WTC11 (cell line): ENCODE measurements at regions not wholly inside any gene's neighbourhood (a gene's known extent, or its start where the extent isn't known, plus 50 kb on each side); places are given as distances from the start of the nearest gene placed in this dataset.

Source experiments
- ATAC-seq: fragments of 200-7000 bp; cut with Tn5 transposase; 2 replicates; pipeline ENCODE4 v1.10.0; 2021; ENCODE audit warnings: mild to moderate bottlenecking, moderate library complexity
- CTCF ChIA-PET: fragments of 300-600 bp; sonication (Branson Sonifier 250); formaldehyde crosslinking; loops from one replicate; lab custom pipeline; 2021; ENCODE audit warnings: antibody characterized with exemption; lab: Charles Lee
- POLR2A ChIA-PET: fragments of 350-600 bp; sonication (Branson Sonifier 250); formaldehyde crosslinking; loops from one replicate; lab custom pipeline; 2021; ENCODE audit warnings: antibody characterized with exemption; lab: Charles Lee
- DNase-seq: peaks from one replicate; pipeline ENCODE4 v3.0.0; 2021; ENCODE audit warnings: low spot score
- H3K27ac Mint-ChIP-seq: 2 replicates; pipeline ENCODE4 v1.8.0; 2021; ENCODE audit warnings: mixed read lengths
- H3K27me3 Mint-ChIP-seq: 2 replicates; pipeline ENCODE4 v1.8.0; 2021; ENCODE audit warnings: low read depth, mild to moderate bottlenecking, moderate library complexity, mixed read lengths
- H3K36me3 Mint-ChIP-seq: 2 replicates; pipeline ENCODE4 v1.8.0; 2021; ENCODE audit warnings: mixed read lengths
- H3K4me1 Mint-ChIP-seq: 2 replicates; pipeline ENCODE4 v1.8.0; 2022; ENCODE audit warnings: mixed read lengths
- H3K4me3 Mint-ChIP-seq: 2 replicates; pipeline ENCODE4 v1.8.0; 2021; ENCODE audit warnings: mild to moderate bottlenecking, moderate library complexity, mixed read lengths
- H3K9me3 Mint-ChIP-seq: 2 replicates; pipeline ENCODE4 v1.8.0; 2021; ENCODE audit warnings: mixed read lengths
- ATF6 ChIP-seq: sonication (generic); formaldehyde crosslinking; IDR thresholded peaks from 2 replicates; pipeline ENCODE4 v1.8.1; 2023; ENCODE audit warnings: mild to moderate bottlenecking, missing genetic modification reagents
- CDX4 ChIP-seq: fragments of 250-450 bp; sonication (Bioruptor Pico); IDR thresholded peaks from 2 replicates; pipeline ENCODE4 v1.9.0; 2021; ENCODE audit warnings: moderate library complexity, mild to moderate bottlenecking, inconsistent platforms, borderline replicate concordance
- E2F1 ChIP-seq: sonication (generic); formaldehyde crosslinking; IDR thresholded peaks from 2 replicates; pipeline ENCODE4 v1.8.0; 2022; ENCODE audit warnings: mild to moderate bottlenecking, missing genetic modification reagents
- ERG ChIP-seq: fragments of 250-450 bp; sonication (Bioruptor Pico); IDR thresholded peaks from 2 replicates; pipeline ENCODE4 v1.8.0; 2021; ENCODE audit warnings: mild to moderate bottlenecking
- ETV6 ChIP-seq: sonication (generic); formaldehyde crosslinking; IDR thresholded peaks from 2 replicates; pipeline ENCODE4 v1.8.1; 2022; ENCODE audit warnings: mild to moderate bottlenecking, missing genetic modification reagents
- FOXJ3 ChIP-seq: sonication (generic); formaldehyde crosslinking; IDR thresholded peaks from 2 replicates; pipeline ENCODE4 v1.9.0; 2021; ENCODE audit warnings: missing genetic modification reagents, mild to moderate bottlenecking, borderline replicate concordance
- GRHL2 ChIP-seq: fragments of 250-450 bp; sonication (Bioruptor Pico); IDR thresholded peaks from 2 replicates; pipeline ENCODE4 v1.8.0; 2022; ENCODE audit warnings: mild to moderate bottlenecking, moderate library complexity; ENCODE audit not compliant: insufficient replicate concordance, severe bottlenecking
- JAZF1 ChIP-seq: fragments of 250-450 bp; sonication (Bioruptor Pico); IDR thresholded peaks from 2 replicates; pipeline ENCODE4 v1.9.0; 2021; ENCODE audit warnings: moderate library complexity, mild to moderate bottlenecking, inconsistent platforms
- MLX ChIP-seq: sonication (generic); formaldehyde crosslinking; IDR thresholded peaks from 2 replicates; pipeline ENCODE4 v1.8.1; 2023; ENCODE audit warnings: mild to moderate bottlenecking, missing genetic modification reagents, moderate library complexity
- NR1H2 ChIP-seq: sonication (generic); formaldehyde crosslinking; IDR thresholded peaks from 2 replicates; pipeline ENCODE4 v1.9.0; 2021; ENCODE audit warnings: mild to moderate bottlenecking, moderate library complexity, missing genetic modification reagents
- SMAD4 ChIP-seq: sonication (generic); formaldehyde crosslinking; IDR thresholded peaks from 2 replicates; pipeline ENCODE4 v1.8.0; 2022; ENCODE audit warnings: mild to moderate bottlenecking, missing genetic modification reagents
- ZNF219 ChIP-seq: sonication (generic); formaldehyde crosslinking; IDR thresholded peaks from 2 replicates; pipeline ENCODE4 v1.8.0; 2023; ENCODE audit warnings: missing genetic modification reagents, mild to moderate bottlenecking, borderline replicate concordance
- ZNF317 ChIP-seq: sonication (generic); formaldehyde crosslinking; IDR thresholded peaks from 2 replicates; pipeline ENCODE4 v1.8.1; 2023; ENCODE audit warnings: low read depth, mild to moderate bottlenecking, moderate library complexity, missing genetic modification reagents, borderline replicate concordance
- ZSCAN18 ChIP-seq: fragments of 250-450 bp; sonication (Bioruptor Pico); IDR thresholded peaks from 2 replicates; pipeline ENCODE4 v2.1.2; 2022; ENCODE audit warnings: mild to moderate bottlenecking, moderate library complexity
- TF ChIP-seq, protein P1 (sequence below): sonication (generic); formaldehyde crosslinking; conservative IDR thresholded peaks from 2 replicates; pipeline ENCODE4 v1.8.1; 2022; ENCODE audit warnings: mild to moderate bottlenecking, missing genetic modification reagents
- TF ChIP-seq, protein P2 (sequence below): sonication (generic); formaldehyde crosslinking; IDR thresholded peaks from 2 replicates; pipeline ENCODE4 v1.8.1; 2023; ENCODE audit warnings: mild to moderate bottlenecking, missing genetic modification reagents, borderline replicate concordance
- TF ChIP-seq, protein P3 (sequence below): sonication (generic); formaldehyde crosslinking; IDR thresholded peaks from 2 replicates; pipeline ENCODE4 v1.8.1; 2023; ENCODE audit warnings: mild to moderate bottlenecking, moderate library complexity, missing genetic modification reagents

GRCh38 chr20:51160821-51161220 is 137.9 kb upstream of the KCNG1 start (continued):
- no peak for TF ChIP-seq ZNF317 (CRISPR knock-in tag)
- TF ChIP-seq, protein P1, sequence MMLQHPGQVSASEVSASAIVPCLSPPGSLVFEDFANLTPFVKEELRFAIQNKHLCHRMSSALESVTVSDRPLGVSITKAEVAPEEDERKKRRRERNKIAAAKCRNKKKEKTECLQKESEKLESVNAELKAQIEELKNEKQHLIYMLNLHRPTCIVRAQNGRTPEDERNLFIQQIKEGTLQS = no peak
- no peak for TF ChIP-seq ERG (CRISPR knock-in tag)
- TF ChIP-seq NR1H2 (CRISPR knock-in tag) = no peak
- no peak for TF ChIP-seq JAZF1 (CRISPR knock-in tag)
- no peak for TF ChIP-seq SMAD4 (CRISPR knock-in tag)
- TF ChIP-seq, protein P2, sequence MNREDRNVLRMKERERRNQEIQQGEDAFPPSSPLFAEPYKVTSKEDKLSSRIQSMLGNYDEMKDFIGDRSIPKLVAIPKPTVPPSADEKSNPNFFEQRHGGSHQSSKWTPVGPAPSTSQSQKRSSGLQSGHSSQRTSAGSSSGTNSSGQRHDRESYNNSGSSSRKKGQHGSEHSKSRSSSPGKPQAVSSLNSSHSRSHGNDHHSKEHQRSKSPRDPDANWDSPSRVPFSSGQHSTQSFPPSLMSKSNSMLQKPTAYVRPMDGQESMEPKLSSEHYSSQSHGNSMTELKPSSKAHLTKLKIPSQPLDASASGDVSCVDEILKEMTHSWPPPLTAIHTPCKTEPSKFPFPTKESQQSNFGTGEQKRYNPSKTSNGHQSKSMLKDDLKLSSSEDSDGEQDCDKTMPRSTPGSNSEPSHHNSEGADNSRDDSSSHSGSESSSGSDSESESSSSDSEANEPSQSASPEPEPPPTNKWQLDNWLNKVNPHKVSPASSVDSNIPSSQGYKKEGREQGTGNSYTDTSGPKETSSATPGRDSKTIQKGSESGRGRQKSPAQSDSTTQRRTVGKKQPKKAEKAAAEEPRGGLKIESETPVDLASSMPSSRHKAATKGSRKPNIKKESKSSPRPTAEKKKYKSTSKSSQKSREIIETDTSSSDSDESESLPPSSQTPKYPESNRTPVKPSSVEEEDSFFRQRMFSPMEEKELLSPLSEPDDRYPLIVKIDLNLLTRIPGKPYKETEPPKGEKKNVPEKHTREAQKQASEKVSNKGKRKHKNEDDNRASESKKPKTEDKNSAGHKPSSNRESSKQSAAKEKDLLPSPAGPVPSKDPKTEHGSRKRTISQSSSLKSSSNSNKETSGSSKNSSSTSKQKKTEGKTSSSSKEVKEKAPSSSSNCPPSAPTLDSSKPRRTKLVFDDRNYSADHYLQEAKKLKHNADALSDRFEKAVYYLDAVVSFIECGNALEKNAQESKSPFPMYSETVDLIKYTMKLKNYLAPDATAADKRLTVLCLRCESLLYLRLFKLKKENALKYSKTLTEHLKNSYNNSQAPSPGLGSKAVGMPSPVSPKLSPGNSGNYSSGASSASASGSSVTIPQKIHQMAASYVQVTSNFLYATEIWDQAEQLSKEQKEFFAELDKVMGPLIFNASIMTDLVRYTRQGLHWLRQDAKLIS = no peak
- TF ChIP-seq ZNF219 (CRISPR knock-in tag) = no peak
- no peak for TF ChIP-seq ATF6 (CRISPR knock-in tag)
- no peak for TF ChIP-seq E2F1 (CRISPR knock-in tag)
- TF ChIP-seq, protein P3, sequence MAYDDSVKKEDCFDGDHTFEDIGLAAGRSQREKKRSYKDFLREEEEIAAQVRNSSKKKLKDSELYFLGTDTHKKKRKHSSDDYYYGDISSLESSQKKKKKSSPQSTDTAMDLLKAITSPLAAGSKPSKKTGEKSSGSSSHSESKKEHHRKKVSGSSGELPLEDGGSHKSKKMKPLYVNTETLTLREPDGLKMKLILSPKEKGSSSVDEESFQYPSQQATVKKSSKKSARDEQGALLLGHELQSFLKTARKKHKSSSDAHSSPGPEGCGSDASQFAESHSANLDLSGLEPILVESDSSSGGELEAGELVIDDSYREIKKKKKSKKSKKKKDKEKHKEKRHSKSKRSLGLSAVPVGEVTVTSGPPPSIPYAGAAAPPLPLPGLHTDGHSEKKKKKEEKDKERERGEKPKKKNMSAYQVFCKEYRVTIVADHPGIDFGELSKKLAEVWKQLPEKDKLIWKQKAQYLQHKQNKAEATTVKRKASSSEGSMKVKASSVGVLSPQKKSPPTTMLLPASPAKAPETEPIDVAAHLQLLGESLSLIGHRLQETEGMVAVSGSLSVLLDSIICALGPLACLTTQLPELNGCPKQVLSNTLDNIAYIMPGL (CRISPR knock-in tag) = no peak
- TF ChIP-seq, all 79 proteins: peak for 0

DNA sequence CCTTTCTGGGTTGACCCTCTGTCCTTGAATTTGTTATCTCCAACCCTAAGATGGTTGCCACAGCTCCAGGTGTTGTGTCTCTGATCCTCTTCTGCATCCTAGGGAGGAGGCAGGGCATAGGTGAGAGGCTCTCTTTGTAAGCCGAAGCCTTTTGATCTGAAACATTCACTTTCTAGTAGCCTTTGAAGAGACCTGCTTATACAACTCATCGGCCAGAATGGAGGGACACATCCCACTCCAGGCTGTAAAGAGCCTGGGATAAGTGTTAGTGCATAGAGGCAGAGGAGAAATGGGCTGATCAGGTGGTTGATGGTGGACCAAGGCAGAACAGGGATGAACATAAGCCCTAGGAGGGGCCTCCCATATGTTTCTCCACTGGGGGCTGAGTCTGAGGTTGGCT is 137.1 kb upstream of the KCNG1 start:
- ChIA-PET POLR2A (no interaction called here), CTCF (interaction anchor here (1.5 to 1.9 kb wide), 2 partner anchors 145 to 172 kb away, joined by 5 read pairs; no protein-coding TSS in a partner anchor)
- no peak for ATAC-seq
- Mint-ChIP-seq H3K27ac (no peak overlapping the region), H3K4me3 (no peak overlapping the region), H3K36me3 (no peaks in the 10 kb centered on the region), H3K9me3 (peaks cover 4% of the 10 kb centered on the region; the same call in 1 of the 2 replicates), H3K4me1 (peaks cover 12% of the 10 kb centered on the region), H3K27me3 (peaks cover 13% of the 10 kb centered on the region)
- DNase-seq = no peak
- TF ChIP-seq MLX (no peak), GRHL2 (CRISPR knock-in tag) (no peak), FOXJ3 (CRISPR knock-in tag) (no peak), ZSCAN18 (CRISPR knock-in tag) (no peak), CDX4 (CRISPR knock-in tag) (no peak), ETV6 (CRISPR knock-in tag) (no peak)
- TF ChIP-seq, protein P1 = no peak
- TF ChIP-seq, protein P2 = no peak
